GM03348 (cell line): ENCODE measurements at regions not wholly inside any gene's neighbourhood (a gene's known extent, or its start where the extent isn't known, plus 50 kb on each side); places are given as distances from the start of the nearest gene placed in this dataset.
"Not testable (repeated sequence)": the region's sequence is repeated elsewhere in the genome, so short reads cannot be mapped to it uniquely, and the experiment has no call there.

Source experiments
- DNase-seq: peaks from one replicate; pipeline ENCODE4 v3.0.0; 2012; ENCODE audit warnings: low spot score

DNA sequence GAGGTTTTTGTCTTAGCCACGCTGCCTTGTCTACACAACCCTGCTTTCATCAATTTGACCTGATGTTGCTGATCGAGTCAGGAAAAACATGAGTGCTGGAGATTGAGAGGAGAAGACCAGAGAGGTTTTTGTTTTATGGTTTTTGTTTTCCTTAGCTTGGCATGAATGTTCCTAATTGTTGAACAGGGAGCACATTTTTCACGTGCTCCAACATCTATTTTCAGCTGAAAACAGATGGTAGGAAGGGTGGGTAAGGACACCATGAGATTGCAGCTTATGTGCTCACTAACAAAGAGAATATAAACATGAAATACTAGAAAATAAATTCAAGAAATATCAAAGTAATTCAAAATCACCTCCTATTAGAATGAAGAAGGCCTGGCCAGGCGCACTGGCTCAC is 79.9 kb upstream of the LMCD1 start:
- DNase-seq: no peak

DNA sequence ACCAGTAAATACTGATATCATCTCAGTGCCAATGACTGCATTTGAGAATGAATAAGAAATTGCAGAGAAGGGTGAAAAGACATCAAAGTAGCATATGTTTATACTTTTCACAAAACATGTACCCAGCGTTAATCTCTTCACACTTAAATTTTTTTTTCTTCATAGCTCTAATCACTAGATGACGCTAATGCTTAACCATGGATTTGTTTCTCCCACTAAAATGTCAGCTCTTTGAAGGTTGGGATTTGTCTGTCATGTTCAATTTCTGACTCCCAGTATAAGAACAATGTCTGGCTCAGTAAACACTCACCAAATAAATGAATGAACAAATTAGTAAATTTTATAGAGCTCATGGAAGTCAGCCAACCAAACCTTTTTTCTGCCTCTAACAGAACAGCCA is 78.3 kb upstream of the LMCD1 start:
- no peak for DNase-seq

- DNase-seq: no peak
Measured at GRCh38 chr3:8424281-8424680, 77.3 kb upstream of the LMCD1 start.

GRCh38 chr3:8436661-8437287 is 64.8 kb upstream of the LMCD1 start:
- no peak for DNase-seq

- DNase-seq: no peak
Measured at GRCh38 chr3:8438507-8439079, 63.0 kb upstream of the LMCD1 start.

GRCh38 chr3:8440142-8440541 is 61.5 kb upstream of the LMCD1 start:
- not testable (repeated sequence) for DNase-seq

DNA sequence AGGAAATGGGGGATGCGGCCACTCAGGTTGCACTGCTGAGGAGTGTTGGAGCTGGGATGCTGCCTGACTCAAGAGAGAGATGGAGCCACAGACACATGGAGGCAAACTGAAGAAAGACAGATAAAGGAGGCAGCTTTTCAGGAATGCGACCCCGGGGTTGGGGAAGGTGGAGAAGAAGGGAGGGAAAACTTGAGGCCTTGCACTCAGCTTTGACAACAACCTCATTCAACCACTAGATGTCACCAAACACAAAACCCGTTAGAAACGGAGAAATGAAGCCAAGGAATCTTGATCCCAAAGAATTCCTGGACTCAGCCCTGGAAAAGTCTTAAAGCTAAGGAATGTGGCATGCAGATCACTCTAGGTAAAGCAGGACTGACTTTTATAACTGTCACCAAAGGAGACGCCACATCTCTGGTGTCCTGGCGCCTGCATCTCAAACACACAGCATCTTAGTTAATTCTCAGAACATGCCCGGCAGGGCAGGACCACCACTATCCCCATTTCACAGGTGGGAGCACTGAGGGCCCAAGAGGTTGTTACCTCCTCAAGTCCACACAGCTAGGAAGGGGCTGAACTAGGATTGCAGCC is 59.6 kb upstream of the LMCD1 start:
- DNase-seq: peak; percentile 83

DNA sequence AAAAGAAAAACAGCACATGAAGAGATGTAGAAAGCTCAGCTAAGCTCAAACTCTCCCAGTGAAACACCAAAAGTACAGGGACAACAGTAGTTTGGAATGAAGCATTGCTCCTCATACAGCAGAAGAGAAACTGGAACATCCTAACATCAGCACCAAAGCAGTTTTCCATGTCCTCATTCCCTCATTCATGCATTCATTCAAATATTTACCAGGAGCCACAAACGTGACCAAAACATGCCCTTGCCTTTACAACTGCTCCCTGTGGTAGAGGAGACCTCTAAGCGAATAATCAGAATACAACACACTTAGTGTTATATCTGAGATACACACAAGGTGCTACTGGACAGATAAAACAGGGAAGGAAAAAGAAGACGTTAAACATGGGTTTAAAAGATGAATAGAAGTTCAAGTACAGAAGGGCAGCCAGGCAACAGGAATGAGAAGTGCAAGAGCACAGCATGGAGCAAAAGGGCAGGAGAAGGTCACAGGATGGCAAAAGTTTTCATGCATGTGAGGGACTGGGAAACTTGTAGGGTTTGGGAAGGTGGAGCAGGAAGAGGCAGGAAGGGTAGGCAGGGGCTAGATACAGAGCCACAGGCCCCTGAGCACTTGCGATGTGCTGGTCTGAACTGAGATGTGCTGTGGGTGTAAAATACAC is 58.5 kb upstream of the LMCD1 start:
- no peak for DNase-seq

GRCh38 chr3:8443829-8444791 is 57.5 kb upstream of the LMCD1 start:
- DNase-seq: peak; percentile 89

GRCh38 chr3:8444883-8445282 is 56.7 kb upstream of the LMCD1 start:
- no peak for DNase-seq

DNA sequence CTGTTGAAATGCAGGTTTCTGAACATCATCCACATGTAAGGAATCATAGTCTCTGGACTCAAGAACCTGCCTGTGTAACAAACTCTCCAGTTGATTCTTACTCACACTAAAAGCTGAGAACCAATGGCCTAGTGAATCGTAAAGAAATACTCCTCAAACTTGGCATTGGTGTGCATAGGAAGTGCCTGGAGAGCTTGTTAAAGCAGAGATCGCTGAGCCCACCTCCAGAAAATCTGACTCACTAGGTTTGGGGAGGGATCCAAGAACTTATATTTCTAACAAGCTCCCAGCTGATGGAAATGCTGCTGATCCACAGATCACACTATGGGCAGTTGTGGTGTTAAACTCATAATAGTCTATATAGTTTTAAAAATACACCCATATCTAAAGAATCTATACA is 55.8 kb upstream of the LMCD1 start:
- DNase-seq: peak; percentile 50

- DNase-seq: no peak
Measured at GRCh38 chr3:8446845-8447244, 54.8 kb upstream of the LMCD1 start.

- DNase-seq: peak; percentile 26
Measured at GRCh38 chr3:8450618-8451017, 51.0 kb upstream of the LMCD1 start.

DNA sequence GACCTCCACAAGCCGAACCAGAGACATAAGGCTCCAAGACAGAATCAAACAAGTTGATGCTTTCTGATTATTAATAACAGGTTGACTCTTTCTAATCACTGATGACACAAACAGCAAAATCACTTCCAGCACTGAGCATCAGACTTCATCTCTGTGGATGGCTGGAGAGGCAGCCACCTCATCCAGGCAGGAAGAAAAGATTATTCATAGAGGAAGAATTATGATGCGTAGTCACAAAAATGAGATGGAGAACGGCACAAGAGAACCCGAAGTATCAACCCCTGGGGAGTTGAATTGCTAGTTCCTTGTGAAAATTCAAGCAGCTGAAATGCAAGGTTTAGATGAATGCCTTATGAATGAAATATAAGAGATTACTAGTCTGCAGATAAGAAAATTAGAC is 49.9 kb upstream of the LMCD1 start:
- DNase-seq: peak; percentile 62
